ENCODE measurements at regions not wholly inside any gene's neighbourhood (a gene's known extent, or its start where the extent isn't known, plus 50 kb on each side); places are given as distances from the start of the nearest gene placed in this dataset.

GRCh38 chr1:168481586-168481985, 62.2 kb downstream of the XCL2 start (continued):
- TF ChIP-seq CHD4 (IDR thresholded peaks at IDR 0.05; ENCODE audit: borderline replicate concordance), result no peak
- no peak for TF ChIP-seq POLR2AphosphoS2 (conservative IDR thresholded peaks at IDR 0.05; ENCODE audit: low read length)
- no peak for TF ChIP-seq ESRRA (IDR thresholded peaks at IDR 0.05; ENCODE audit: borderline replicate concordance, low read length)
- TF ChIP-seq ZNF302 (CRISPR knock-in tag; IDR thresholded peaks at IDR 0.05), result no peak
- no peak for TF ChIP-seq RNF2 (IDR thresholded peaks at IDR 0.05; ENCODE audit: borderline replicate concordance, low read depth)

- ATAC-seq (no peak), DNase-seq (ENCODE audit: low read depth in 1 of 2, low spot score in 1 of 2) (no peak), FAIRE-seq (no peak)
- POLR2A ChIA-PET, result no interaction called here
- H3K27ac ChIP-seq, result no peak overlapping the region
- no peaks in the 10 kb centered on the region for H3K9me3 ChIP-seq
- TF ChIP-seq HOXA7 (CRISPR knock-in tag; IDR thresholded peaks at IDR 0.05) (no peak), TFCP2L1 (CRISPR knock-in tag; IDR thresholded peaks at IDR 0.05) (no peak), POLR2AphosphoS2 (conservative IDR thresholded peaks at IDR 0.05; ENCODE audit: low read length) (no peak), CTCF (IDR thresholded peaks at IDR 0.05) (no peak), HOXB13 (CRISPR knock-in tag; IDR thresholded peaks at IDR 0.05; ENCODE audit: low read depth) (no peak), FOXS1 (CRISPR knock-in tag; IDR thresholded peaks at IDR 0.05) (no peak), EP300 (IDR thresholded peaks at IDR 0.05) (no peak), EHF (CRISPR knock-in tag; IDR thresholded peaks at IDR 0.05) (no peak), BCL3 (IDR thresholded peaks at IDR 0.05) (no peak), JUNB (IDR thresholded peaks at IDR 0.05) (no peak), HOXB5 (CRISPR knock-in tag; IDR thresholded peaks at IDR 0.05) (no peak), HMGXB4 (CRISPR knock-in tag; IDR thresholded peaks at IDR 0.05; ENCODE audit: borderline replicate concordance) (no peak), USF2 (IDR thresholded peaks at IDR 0.05) (no peak), REST (IDR thresholded peaks at IDR 0.05) (no peak), CEBPB (IDR thresholded peaks at IDR 0.05) (no peak), ATOH8 (CRISPR knock-in tag; IDR thresholded peaks at IDR 0.05; ENCODE audit: low read depth) (no peak), CHD2 (IDR thresholded peaks at IDR 0.05; ENCODE audit: low read length, partially characterized antibody) (no peak), NR3C1 (IDR thresholded peaks at IDR 0.05) (no peak), ELK1 (IDR thresholded peaks at IDR 0.05; ENCODE audit: low read depth, low read length) (no peak)
- CTCF ChIA-PET, result interaction anchor here (0.9 to 1.0 kb wide), 2 partner anchors 12 to 35 kb away, joined by 3 read pairs; no protein-coding TSS in a partner anchor
- no peak overlapping the region for H3K4me2 ChIP-seq
- no peak overlapping the region for H3K4me3 ChIP-seq
- WGBS (ENCODE audit: missing lambda C conversion rate), result 90% methylated on average over 2 of the region's 2 CpGs
- no peaks in the 10 kb centered on the region for H3K4me1 ChIP-seq
Observed at GRCh38 chr1:168480997-168481396, 62.8 kb downstream of the XCL2 start.
